Parathyroid adenoma (tissue), 2 donors: ENCODE measurements at regions not wholly inside any gene's neighbourhood (a gene's known extent, or its start where the extent isn't known, plus 50 kb on each side); places are given as distances from the start of the nearest gene placed in this dataset.

ENCODE experiments used
- H2AFZ ChIP-seq: fragments of 300-600 bp; sonication (generic); one replicate; pipeline ENCODE4 v1.7.0; 2017; ENCODE audit warnings: antibody characterized with exemption, mild to moderate bottlenecking
- H3K27ac ChIP-seq: fragments of 300-600 bp; sonication (generic); one replicate; pipeline ENCODE4 v1.7.0; 2017
- H3K27me3 ChIP-seq: fragments of 300-600 bp; sonication (generic); one replicate; pipeline ENCODE4 v1.7.0; 2017; ENCODE audit warnings: low read length; ENCODE audit not compliant: control insufficient read depth, insufficient read depth
- H3K36me3 ChIP-seq: fragments of 300-600 bp; sonication (generic); one replicate; pipeline ENCODE4 v1.7.0; 2017; ENCODE audit warnings: low read length; ENCODE audit not compliant: control insufficient read depth, insufficient read depth
- H3K4me1 ChIP-seq: fragments of 300-600 bp; sonication (generic); one replicate; pipeline ENCODE4 v1.7.0; 2017; ENCODE audit warnings: control low read depth
- H3K4me2 ChIP-seq: fragments of 300-600 bp; sonication (generic); one replicate; pipeline ENCODE4 v1.7.0; 2017; ENCODE audit warnings: low read length
- H3K4me3 ChIP-seq: fragments of 300-600 bp; sonication (generic); one replicate; pipeline ENCODE4 v1.7.0; 2017; ENCODE audit warnings: low read depth, low read length
- H3K79me2 ChIP-seq: fragments of 300-600 bp; sonication (generic); one replicate; pipeline ENCODE4 v1.7.0; 2017; ENCODE audit warnings: control low read depth
- H3K9ac ChIP-seq: fragments of 300-600 bp; sonication (generic); one replicate; pipeline ENCODE4 v1.7.0; 2017; ENCODE audit warnings: mild to moderate bottlenecking
- H3K9me3 ChIP-seq: fragments of 300-600 bp; sonication (generic); one replicate; pipeline ENCODE4 v1.7.0; 2017; ENCODE audit warnings: low read length; ENCODE audit not compliant: control insufficient read depth
- TF ChIP-seq, protein P1 (sequence below): fragments of 300-600 bp; sonication (generic); IDR thresholded peaks from one replicate; pipeline ENCODE4 v1.7.0; 2017; ENCODE audit warnings: antibody characterized with exemption, mild to moderate bottlenecking
- donor health status: primary hyperparathyroidism.

DNA sequence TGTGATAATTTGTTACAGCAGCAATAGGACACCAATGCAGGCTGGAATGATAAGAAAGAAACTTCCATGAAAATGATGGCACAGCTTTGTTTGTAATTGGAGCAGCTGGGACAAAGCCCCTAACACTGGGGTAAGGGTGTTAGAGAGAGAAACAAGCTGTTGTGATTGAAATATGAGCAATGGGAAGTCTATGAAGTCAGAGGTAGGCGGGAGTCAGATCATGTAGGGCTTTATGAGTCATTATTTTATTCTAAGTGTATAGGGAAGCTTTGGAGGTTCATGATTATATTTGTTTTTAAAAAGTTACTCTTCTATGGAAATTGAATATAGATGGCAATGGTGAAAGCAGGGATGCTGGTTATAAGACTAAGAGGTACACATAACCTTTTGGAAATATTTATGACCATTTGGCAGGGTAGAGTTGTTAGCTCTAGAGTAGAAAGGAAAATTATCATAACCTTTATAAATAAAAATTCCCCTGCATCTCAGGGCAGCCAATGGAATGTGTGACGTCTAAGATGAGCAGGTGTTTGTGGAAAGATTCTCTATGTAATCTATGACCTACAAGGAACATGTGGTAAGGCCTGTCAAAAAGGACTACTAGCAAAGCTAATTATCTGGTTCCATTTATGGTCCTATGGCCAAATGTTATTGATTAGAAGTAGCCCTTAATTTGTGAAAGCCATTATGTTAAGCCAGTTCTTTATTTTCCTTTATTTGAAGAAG, 85.6 kb downstream of the KCNJ2 start:
- TF ChIP-seq, protein P1, sequence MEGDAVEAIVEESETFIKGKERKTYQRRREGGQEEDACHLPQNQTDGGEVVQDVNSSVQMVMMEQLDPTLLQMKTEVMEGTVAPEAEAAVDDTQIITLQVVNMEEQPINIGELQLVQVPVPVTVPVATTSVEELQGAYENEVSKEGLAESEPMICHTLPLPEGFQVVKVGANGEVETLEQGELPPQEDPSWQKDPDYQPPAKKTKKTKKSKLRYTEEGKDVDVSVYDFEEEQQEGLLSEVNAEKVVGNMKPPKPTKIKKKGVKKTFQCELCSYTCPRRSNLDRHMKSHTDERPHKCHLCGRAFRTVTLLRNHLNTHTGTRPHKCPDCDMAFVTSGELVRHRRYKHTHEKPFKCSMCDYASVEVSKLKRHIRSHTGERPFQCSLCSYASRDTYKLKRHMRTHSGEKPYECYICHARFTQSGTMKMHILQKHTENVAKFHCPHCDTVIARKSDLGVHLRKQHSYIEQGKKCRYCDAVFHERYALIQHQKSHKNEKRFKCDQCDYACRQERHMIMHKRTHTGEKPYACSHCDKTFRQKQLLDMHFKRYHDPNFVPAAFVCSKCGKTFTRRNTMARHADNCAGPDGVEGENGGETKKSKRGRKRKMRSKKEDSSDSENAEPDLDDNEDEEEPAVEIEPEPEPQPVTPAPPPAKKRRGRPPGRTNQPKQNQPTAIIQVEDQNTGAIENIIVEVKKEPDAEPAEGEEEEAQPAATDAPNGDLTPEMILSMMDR, result no peak
- Histone ChIP-seq H3K36me3 (no peaks in the 10 kb centered on the region), H2AFZ (no peak overlapping the region), H3K4me2 (no peak overlapping the region), H3K27me3 (no peaks in the 10 kb centered on the region), H3K27ac (no peak overlapping the region), H3K79me2 (peaks cover 21% of the 10 kb centered on the region), H3K9me3 (no peaks in the 10 kb centered on the region), H3K4me3 (no peak overlapping the region), H3K4me1 (peaks cover 7% of the 10 kb centered on the region), H3K9ac (no peak overlapping the region)

DNA sequence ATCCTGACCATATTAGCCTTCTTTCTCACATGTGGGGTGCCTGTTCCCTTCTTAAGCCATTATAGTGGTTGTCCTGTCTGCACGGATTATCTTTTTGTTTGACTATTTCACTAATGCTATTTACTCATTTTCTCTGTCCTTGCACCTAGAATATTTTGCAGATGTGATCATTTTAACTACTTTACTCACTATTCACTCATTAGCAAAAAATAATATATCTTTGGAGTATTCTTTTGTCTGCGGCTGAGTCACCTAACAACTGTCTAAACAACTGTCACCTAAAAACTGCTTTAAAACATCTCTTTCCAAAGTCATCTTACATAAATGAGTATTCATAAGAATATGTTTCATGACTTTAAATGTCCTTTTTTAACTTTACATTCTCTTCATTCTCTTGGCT, 87.4 kb downstream of the KCNJ2 start:
- Histone ChIP-seq H3K9ac (no peak overlapping the region), H3K4me1 (peaks cover 7% of the 10 kb centered on the region), H3K9me3 (no peaks in the 10 kb centered on the region), H3K27me3 (no peaks in the 10 kb centered on the region), H3K4me2 (no peak overlapping the region), H3K4me3 (no peak overlapping the region), H2AFZ (no peak overlapping the region), H3K79me2 (peaks cover 12% of the 10 kb centered on the region), H3K36me3 (no peaks in the 10 kb centered on the region), H3K27ac (no peak overlapping the region)
- TF ChIP-seq, protein P1, result no peak

DNA sequence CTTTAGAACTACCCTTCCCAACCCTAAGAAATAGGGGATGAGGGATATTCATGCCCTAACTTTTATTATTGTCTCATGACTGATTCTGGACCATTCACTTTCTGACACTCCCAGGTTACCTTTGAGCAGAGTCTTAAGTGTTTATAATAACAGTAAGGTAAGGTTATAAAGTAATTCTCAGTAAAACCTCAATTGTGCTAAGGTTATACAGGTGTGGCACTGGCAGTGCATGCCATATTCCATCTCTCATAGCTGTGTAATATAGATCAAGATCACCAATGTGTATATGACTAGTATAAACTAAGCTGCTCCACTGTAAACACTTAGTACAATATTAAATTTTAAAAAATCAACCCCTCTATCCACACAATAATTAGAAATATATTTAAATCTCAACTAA, 89.1 kb downstream of the KCNJ2 start:
- Histone ChIP-seq H3K9me3 (no peaks in the 10 kb centered on the region), H2AFZ (no peak overlapping the region), H3K27me3 (no peaks in the 10 kb centered on the region), H3K27ac (no peak overlapping the region), H3K4me3 (no peak overlapping the region), H3K9ac (no peak overlapping the region), H3K79me2 (peaks cover 12% of the 10 kb centered on the region), H3K36me3 (no peaks in the 10 kb centered on the region), H3K4me1 (peaks cover 7% of the 10 kb centered on the region), H3K4me2 (no peak overlapping the region)
- TF ChIP-seq, protein P1, result no peak

DNA sequence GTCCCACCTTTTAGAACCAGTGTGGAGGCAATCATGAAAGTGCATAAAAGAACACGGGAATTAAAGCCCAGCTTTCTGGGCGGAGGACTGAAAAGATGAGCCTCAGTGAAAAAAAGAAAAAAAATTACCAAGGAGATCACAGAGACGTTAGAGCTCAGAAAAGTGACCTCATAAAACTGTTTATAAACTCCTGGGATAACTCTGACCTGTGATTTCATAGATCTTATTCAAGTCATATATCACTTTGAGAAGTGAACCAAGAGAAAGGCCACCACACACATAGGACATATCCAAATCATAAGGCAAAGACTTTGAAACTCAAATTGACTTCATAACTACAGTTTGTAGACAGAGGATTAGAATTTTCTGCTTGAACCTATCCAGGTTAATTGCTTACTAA, 90.1 kb downstream of the KCNJ2 start:
- Histone ChIP-seq H3K4me3 (no peak overlapping the region), H2AFZ (no peak overlapping the region), H3K27me3 (no peaks in the 10 kb centered on the region), H3K36me3 (no peaks in the 10 kb centered on the region), H3K27ac (no peak overlapping the region), H3K79me2 (peaks cover 8% of the 10 kb centered on the region), H3K4me2 (no peak overlapping the region), H3K9ac (no peak overlapping the region), H3K9me3 (no peaks in the 10 kb centered on the region), H3K4me1 (peaks cover 10% of the 10 kb centered on the region)
- TF ChIP-seq, protein P1, result no peak

DNA sequence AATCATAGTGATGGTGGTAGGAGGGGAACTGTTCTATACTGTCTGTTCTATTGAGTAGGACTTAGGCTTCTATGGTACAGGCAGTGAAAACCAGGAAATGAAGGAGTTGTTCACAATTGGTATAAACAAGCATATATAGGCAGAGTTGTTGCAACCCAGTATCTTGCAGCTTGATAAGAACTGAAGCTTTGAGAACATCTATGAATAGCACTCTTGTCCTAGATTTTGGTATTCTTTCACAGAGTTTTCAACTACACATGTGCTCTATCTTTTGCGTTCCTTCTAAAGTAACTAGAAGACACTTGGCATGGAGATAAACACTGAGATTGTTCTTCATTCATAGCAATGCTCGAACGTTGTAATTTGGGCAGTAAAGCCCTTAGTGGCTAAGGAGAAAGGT, 91.8 kb downstream of the KCNJ2 start:
- Histone ChIP-seq H3K27ac (no peak overlapping the region), H3K27me3 (no peaks in the 10 kb centered on the region), H3K9ac (no peak overlapping the region), H3K4me3 (no peak overlapping the region), H3K36me3 (no peaks in the 10 kb centered on the region), H2AFZ (peak overlapping the region; percentile 63), H3K9me3 (no peaks in the 10 kb centered on the region), H3K4me1 (peaks cover 27% of the 10 kb centered on the region), H3K79me2 (peaks cover 5% of the 10 kb centered on the region), H3K4me2 (no peak overlapping the region)
- TF ChIP-seq, protein P1, result no peak
